ENCODE measurements at regions not wholly inside any gene's neighbourhood (a gene's known extent, or its start where the extent isn't known, plus 50 kb on each side); places are given as distances from the start of the nearest gene placed in this dataset.

- no peak for DNase-seq (ENCODE audit: low spot score)
These were observed 57.9 kb upstream of the NCAM1 start for GRCh38 chr11:112903340-112903739.

GRCh38 chr11:112911124-112911523, 50.1 kb upstream of the NCAM1 start:
- no peak for DNase-seq (ENCODE audit: low spot score)

Measured in hematopoietic multipotent progenitor cell treated with erythropoietin and hydrocortisone succinate and interleukin-3 and kit ligand, for 15 days (in vitro differentiated cells).